BE2C (cell line): ENCODE measurements at regions not wholly inside any gene's neighbourhood (a gene's known extent, or its start where the extent isn't known, plus 50 kb on each side); places are given as distances from the start of the nearest gene placed in this dataset.

Experiments used
- DNase-seq: peaks from one replicate; pipeline ENCODE4 v3.0.0-alpha.2; 2020
- H3K27me3 ChIP-seq: fragments of 250-450 bp; sonication (Bioruptor Pico); 2 replicates; pipeline ENCODE4 v1.5.1; 2020; ENCODE audit warnings: mild to moderate bottlenecking
- H3K36me3 ChIP-seq: fragments of 250-450 bp; sonication (Bioruptor Pico); 2 replicates; pipeline ENCODE4 v1.5.1; 2020; ENCODE audit warnings: mild to moderate bottlenecking
- H3K4me1 ChIP-seq: fragments of 250-450 bp; sonication (Bioruptor Pico); 2 replicates; pipeline ENCODE4 v1.5.1; 2020
- H3K4me3 ChIP-seq: 2 replicates; pipeline ENCODE4 v1.5.1; 2011; ENCODE audit warnings: low read depth, low read length
- H3K9me3 ChIP-seq: fragments of 250-450 bp; sonication (Bioruptor Pico); 2 replicates; pipeline ENCODE4 v1.5.1; 2020
- CTCF ChIP-seq: IDR thresholded peaks from 2 replicates; pipeline ENCODE4 v1.5.1; 2012; ENCODE audit warnings: mild to moderate bottlenecking, low read depth, low read length

- no peak for DNase-seq
- TF ChIP-seq CTCF: no peak
- no peaks in the 10 kb centered on the region for H3K4me1 ChIP-seq
- no peaks in the 10 kb centered on the region for H3K27me3 ChIP-seq
- H3K36me3 ChIP-seq: no peaks in the 10 kb centered on the region
- H3K9me3 ChIP-seq: no peaks in the 10 kb centered on the region; the same call in 1 of the 2 replicates
- no peak overlapping the region for H3K4me3 ChIP-seq
Observed at GRCh38 chr1:177611402-177611801, 358.5 kb downstream of the SEC16B start.

- no peaks in the 10 kb centered on the region for H3K4me1 ChIP-seq
- H3K27me3 ChIP-seq: no peaks in the 10 kb centered on the region
- DNase-seq: no peak
- H3K36me3 ChIP-seq: no peaks in the 10 kb centered on the region
- H3K4me3 ChIP-seq: no peak overlapping the region
- no peak for TF ChIP-seq CTCF
- no peaks in the 10 kb centered on the region; the same call in 1 of the 2 replicates for H3K9me3 ChIP-seq
Observed at GRCh38 chr1:177609953-177610352, 359.9 kb downstream of the SEC16B start.

GRCh38 chr1:177600936-177601335, 368.9 kb downstream of the SEC16B start:
- no peak for DNase-seq
- Histone ChIP-seq H3K27me3 (no peaks in the 10 kb centered on the region), H3K4me1 (no peaks in the 10 kb centered on the region), H3K4me3 (no peak overlapping the region), H3K9me3 (no peaks in the 10 kb centered on the region; the same call in 1 of the 2 replicates), H3K36me3 (no peaks in the 10 kb centered on the region)
- TF ChIP-seq CTCF: no peak

GRCh38 chr1:177600321-177600720, 369.5 kb downstream of the SEC16B start:
- DNase-seq: no peak
- H3K4me1 ChIP-seq: no peaks in the 10 kb centered on the region

GRCh38 chr1:177597393-177597792, 372.5 kb downstream of the SEC16B start:
- no peak for TF ChIP-seq CTCF
- DNase-seq: no peak
- no peaks in the 10 kb centered on the region for H3K36me3 ChIP-seq

More at GRCh38 chr1:177600321-177600720, 369.5 kb downstream of the SEC16B start:
- H3K4me3 ChIP-seq: no peak overlapping the region
- H3K36me3 ChIP-seq: no peaks in the 10 kb centered on the region
- no peaks in the 10 kb centered on the region; the same call in 1 of the 2 replicates for H3K9me3 ChIP-seq
- H3K27me3 ChIP-seq: no peaks in the 10 kb centered on the region
- no peak for TF ChIP-seq CTCF

GRCh38 chr1:177596485-177596884, 373.4 kb downstream of the SEC16B start:
- Histone ChIP-seq H3K27me3 (no peaks in the 10 kb centered on the region), H3K4me3 (no peak overlapping the region), H3K4me1 (no peaks in the 10 kb centered on the region), H3K9me3 (no peaks in the 10 kb centered on the region; the same call in 1 of the 2 replicates), H3K36me3 (no peaks in the 10 kb centered on the region)
- DNase-seq: no peak
- TF ChIP-seq CTCF: no peak

More at GRCh38 chr1:177597393-177597792, 372.5 kb downstream of the SEC16B start:
- no peaks in the 10 kb centered on the region; the same call in 1 of the 2 replicates for H3K9me3 ChIP-seq
- H3K4me1 ChIP-seq: no peaks in the 10 kb centered on the region
- no peak overlapping the region for H3K4me3 ChIP-seq
- no peaks in the 10 kb centered on the region for H3K27me3 ChIP-seq
